Vagina (tissue), 2 donors: ENCODE measurements at regions not wholly inside any gene's neighbourhood (a gene's known extent, or its start where the extent isn't known, plus 50 kb on each side); places are given as distances from the start of the nearest gene placed in this dataset.

Source experiments
- DNase-seq, 2 donors: peaks; one replicate each; pipeline ENCODE4 v3.0.0-alpha.2; 2017; ENCODE audit errors: extremely low spot score in 2 of 2
- H3K27ac ChIP-seq: fragments of 200-600 bp; sonication (generic); one replicate; pipeline ENCODE4 v1.5.1; 2019
- H3K27me3 ChIP-seq: fragments of 200-600 bp; sonication (generic); one replicate; pipeline ENCODE4 v1.5.1; 2019
- H3K36me3 ChIP-seq, 2 donors: fragments of 200-600 bp; sonication (generic); one replicate each; pipeline ENCODE4 v1.5.1; 2017 to 2019
- H3K4me1 ChIP-seq: fragments of 200-600 bp; sonication (generic); one replicate; pipeline ENCODE4 v1.5.1; 2019
- H3K4me3 ChIP-seq, 2 donors: fragments of 200-600 bp; sonication (generic); 1 replicate in 1 of 2; 2 replicates in 1 of 2; pipeline ENCODE4 v1.5.1; 2016 to 2019
- H3K9me3 ChIP-seq: fragments of 200-600 bp; sonication (generic); one replicate; pipeline ENCODE4 v1.5.1; 2019
- CTCF ChIP-seq, 3 experiments: fragments of 450-650 bp in 2 of 3; fragments of 200-600 bp in 1 of 3; sonication (generic) in 1 of 3; IDR thresholded peaks; one replicate each; pipeline ENCODE4 v1.5.1; 2017 to 2019; ENCODE audit warnings: antibody characterized with exemption in 3 of 3, mild to moderate bottlenecking in 2 of 3, moderate library complexity in 2 of 3
- POLR2A ChIP-seq, 2 donors: fragments of 450-650 bp; IDR thresholded peaks; one replicate each; pipeline ENCODE4 v1.6.1; 2017; ENCODE audit warnings: antibody characterized with exemption in 2 of 2, mild to moderate bottlenecking in 2 of 2, moderate library complexity in 2 of 2
- POLR2AphosphoS5 ChIP-seq, 2 donors: sonication (generic); formaldehyde crosslinking; IDR thresholded peaks; one replicate each; pipeline ENCODE4 v1.9.0; 2017; ENCODE audit warnings: antibody characterized with exemption in 2 of 2, mild to moderate bottlenecking in 2 of 2, low read depth in 1 of 2; ENCODE audit not compliant: insufficient read depth in 1 of 2
- intact Hi-C: fragments of 100-400 bp; cut with DNase I; formaldehyde crosslinking; loops from one replicate; pipeline ENCODE4 v1.15.1; 2023

- peaks cover 24% of the 10 kb centered on the region for H3K4me1 ChIP-seq
- H3K27ac ChIP-seq, result no peak overlapping the region
- no peaks in the 10 kb centered on the region for H3K9me3 ChIP-seq
- intact Hi-C loops, result no loop called here
- no peak overlapping the region for H3K4me3 ChIP-seq
- DNase-seq, result no peak
- H3K36me3 ChIP-seq, result no peaks in the 10 kb centered on the region
- H3K27me3 ChIP-seq, result no peaks in the 10 kb centered on the region
- TF ChIP-seq CTCF (IDR thresholded peaks at IDR 0.05) (no peak), POLR2A (IDR thresholded peaks at IDR 0.05) (no peak), POLR2AphosphoS5 (IDR thresholded peaks at IDR 0.05; ENCODE audit: insufficient read depth in 1 of 2, low read depth in 1 of 2) (no peak)
Measured at GRCh38 chr13:106986687-106987426, 418.9 kb upstream of the ARGLU1 start.

- H3K27me3 ChIP-seq, result no peaks in the 10 kb centered on the region
- TF ChIP-seq POLR2AphosphoS5 (IDR thresholded peaks at IDR 0.05; ENCODE audit: insufficient read depth in 1 of 2, low read depth in 1 of 2) (no peak), POLR2A (IDR thresholded peaks at IDR 0.05) (no peak), CTCF (IDR thresholded peaks at IDR 0.05) (no peak)
- H3K27ac ChIP-seq, result no peak overlapping the region
- H3K4me1 ChIP-seq, result peaks cover 24% of the 10 kb centered on the region
- intact Hi-C loops, result no loop called here
- DNase-seq, result no peak
- H3K36me3 ChIP-seq, result no peaks in the 10 kb centered on the region
- no peak overlapping the region for H3K4me3 ChIP-seq
- H3K9me3 ChIP-seq, result no peaks in the 10 kb centered on the region
Measured at GRCh38 chr13:106986033-106986484, 418.1 kb upstream of the ARGLU1 start.

- TF ChIP-seq POLR2A (IDR thresholded peaks at IDR 0.05) (no peak), CTCF (IDR thresholded peaks at IDR 0.05) (no peak), POLR2AphosphoS5 (IDR thresholded peaks at IDR 0.05; ENCODE audit: insufficient read depth in 1 of 2, low read depth in 1 of 2) (no peak)
- Histone ChIP-seq H3K9me3 (no peaks in the 10 kb centered on the region), H3K4me3 (no peak overlapping the region), H3K27me3 (no peaks in the 10 kb centered on the region), H3K36me3 (no peaks in the 10 kb centered on the region), H3K27ac (no peak overlapping the region), H3K4me1 (peaks cover 24% of the 10 kb centered on the region)
- intact Hi-C loops, result no loop called here
- DNase-seq, result no peak
Measured at GRCh38 chr13:106985481-106985880, 417.5 kb upstream of the ARGLU1 start.

GRCh38 chr13:106981051-106981450 is 413.1 kb upstream of the ARGLU1 start:
- intact Hi-C loops, result no loop called here
- H3K27ac ChIP-seq, result no peak overlapping the region

More at GRCh38 chr13:106981051-106981450, 413.1 kb upstream of the ARGLU1 start:
- TF ChIP-seq POLR2AphosphoS5 (IDR thresholded peaks at IDR 0.05; ENCODE audit: insufficient read depth in 1 of 2, low read depth in 1 of 2), result no peak
- TF ChIP-seq POLR2A (IDR thresholded peaks at IDR 0.05), result no peak
- TF ChIP-seq CTCF (IDR thresholded peaks at IDR 0.05), result no peak
- no peaks in the 10 kb centered on the region for H3K9me3 ChIP-seq
- H3K4me1 ChIP-seq, result peaks cover 3% of the 10 kb centered on the region
- H3K27me3 ChIP-seq, result no peaks in the 10 kb centered on the region
- H3K36me3 ChIP-seq, result no peaks in the 10 kb centered on the region
- no peak for DNase-seq
- no peak overlapping the region for H3K4me3 ChIP-seq
